Pancreas (tissue), 10 donors: ENCODE measurements at regions not wholly inside any gene's neighbourhood (a gene's known extent, or its start where the extent isn't known, plus 50 kb on each side); places are given as distances from the start of the nearest gene placed in this dataset.

Experiments used
- ATAC-seq, 4 donors: fragments of 200-7000 bp; cut with Tn5 transposase; one replicate each; pipeline versions ENCODE4 v1.8.0 to v1.9.1; 2020; ENCODE audit warnings: mild to moderate bottlenecking in 4 of 4, moderate library complexity in 4 of 4
- DNase-seq, 6 donors: peaks; one replicate each; pipeline ENCODE4 v3.0.0-alpha.2; 2020
- FAIRE-seq: peaks from 2 replicates; lab custom pipeline; 2012; peaks lifted over from hg19 to GRCh38; lab: Jason Lieb, UNC
- H3K27ac ChIP-seq, 4 donors: fragments of 200-600 bp; sonication (generic); 1 replicate in 3 of 4; 2 replicates in 1 of 4; pipeline versions ENCODE4 v1.5.0 to v1.8.0; 2020
- H3K27me3 ChIP-seq, 4 donors: fragments of 200-600 bp; one replicate each; pipeline ENCODE4 v1.8.0; 2021
- H3K36me3 ChIP-seq, 3 donors: fragments of 200-600 bp; sonication (generic) in 1 of 3; one replicate each; pipeline versions ENCODE4 v1.5.0 to v1.8.0; 2020 to 2021
- H3K4me1 ChIP-seq, 3 donors: fragments of 200-600 bp; one replicate each; pipeline ENCODE4 v1.8.0; 2021
- H3K4me3 ChIP-seq, 4 donors: fragments of 200-600 bp; sonication (generic) in 2 of 4; one replicate each; pipeline versions ENCODE4 v1.5.0 to v1.8.0; 2020 to 2021
- H3K9me3 ChIP-seq, 4 donors: fragments of 200-600 bp; one replicate each; pipeline ENCODE4 v1.8.0; 2021
- WGBS, 2 donors: extraction: QIAGEN DNeasy Blood & Tissue Kit; methylation state at CpG; one replicate each; pipeline ENCODE4 v1.1.7; 2013; 5-methylcytosine and 5-hydroxymethylcytosine counted together
- intact Hi-C, 3 donors: fragments of 100-400 bp; cut with DNase I; formaldehyde crosslinking; loops; one replicate each; pipeline versions ENCODE4 v1.11.1 to v1.14.2; 2022
- TF ChIP-seq, protein P1 (sequence below), 4 donors: fragments of 200-600 bp; sonication (generic) in 3 of 4; IDR thresholded peaks; one replicate each; pipeline versions ENCODE4 v1.5.0 to v1.8.0; 2021; ENCODE audit warnings: antibody characterized with exemption in 4 of 4
- donor health status: healthy with polysubstance abuse.
- donor health status: DM: no; HTN: no; CAD: no; lungs with moderate emphysema.
- donor health status: DM: no; HTN: no; CAD: no.
- donor health status: control.
- donor health status: control.
- donor health status: Bipolar disorder and iron deficiency.
- donor health status: DM: yes; HTN: yes; CAD: no.
- donor health status: DM: no; HTN: no; CAD: no.
- donor health status: DM: no; HTN: no; CAD: no.
- donor health status: DM: yes; HTN: yes; CAD: no.

DNA sequence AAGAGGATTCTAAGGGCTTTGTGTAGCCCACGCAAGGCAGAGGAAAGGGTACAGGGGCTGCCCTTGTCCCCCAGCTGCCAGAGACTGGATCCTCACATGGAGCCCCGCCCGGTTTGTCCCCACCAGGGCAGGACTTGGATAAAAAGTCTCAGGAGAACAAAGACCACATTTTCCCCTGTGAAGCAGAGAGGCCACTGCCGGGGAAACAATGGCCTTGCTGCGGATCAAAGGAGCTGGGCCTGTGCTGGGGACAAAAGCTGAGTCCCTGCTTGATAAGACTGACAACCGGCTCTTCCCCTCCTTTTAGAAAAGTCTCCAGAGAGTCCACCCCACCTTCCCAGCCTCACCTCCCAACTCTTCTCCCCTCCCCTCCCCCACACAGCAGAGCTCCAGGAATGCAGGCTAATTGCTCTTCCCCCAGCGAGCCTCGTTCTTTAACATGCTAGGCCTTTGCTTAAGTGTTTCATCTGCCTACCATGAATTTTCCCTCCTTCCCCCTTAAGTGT lies 142.4 kb downstream of the PLPP3 start:
- intact Hi-C loops = no loop called here
- H3K4me3 ChIP-seq = no peak overlapping the region
- no peak for ATAC-seq
- no peak for FAIRE-seq
- H3K27ac ChIP-seq = no peak overlapping the region
- no peaks in the 10 kb centered on the region for H3K27me3 ChIP-seq
- H3K4me1 ChIP-seq = no peaks in the 10 kb centered on the region
- WGBS, 2 donors = 82 to 92% methylated on average over 8 of the region's 8 CpGs
- TF ChIP-seq, protein P1, sequence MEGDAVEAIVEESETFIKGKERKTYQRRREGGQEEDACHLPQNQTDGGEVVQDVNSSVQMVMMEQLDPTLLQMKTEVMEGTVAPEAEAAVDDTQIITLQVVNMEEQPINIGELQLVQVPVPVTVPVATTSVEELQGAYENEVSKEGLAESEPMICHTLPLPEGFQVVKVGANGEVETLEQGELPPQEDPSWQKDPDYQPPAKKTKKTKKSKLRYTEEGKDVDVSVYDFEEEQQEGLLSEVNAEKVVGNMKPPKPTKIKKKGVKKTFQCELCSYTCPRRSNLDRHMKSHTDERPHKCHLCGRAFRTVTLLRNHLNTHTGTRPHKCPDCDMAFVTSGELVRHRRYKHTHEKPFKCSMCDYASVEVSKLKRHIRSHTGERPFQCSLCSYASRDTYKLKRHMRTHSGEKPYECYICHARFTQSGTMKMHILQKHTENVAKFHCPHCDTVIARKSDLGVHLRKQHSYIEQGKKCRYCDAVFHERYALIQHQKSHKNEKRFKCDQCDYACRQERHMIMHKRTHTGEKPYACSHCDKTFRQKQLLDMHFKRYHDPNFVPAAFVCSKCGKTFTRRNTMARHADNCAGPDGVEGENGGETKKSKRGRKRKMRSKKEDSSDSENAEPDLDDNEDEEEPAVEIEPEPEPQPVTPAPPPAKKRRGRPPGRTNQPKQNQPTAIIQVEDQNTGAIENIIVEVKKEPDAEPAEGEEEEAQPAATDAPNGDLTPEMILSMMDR (IDR thresholded peaks at IDR 0.05) = no peak
- no peaks in the 10 kb centered on the region for H3K9me3 ChIP-seq
- DNase-seq = no peak
- H3K36me3 ChIP-seq = no peaks in the 10 kb centered on the region

DNA sequence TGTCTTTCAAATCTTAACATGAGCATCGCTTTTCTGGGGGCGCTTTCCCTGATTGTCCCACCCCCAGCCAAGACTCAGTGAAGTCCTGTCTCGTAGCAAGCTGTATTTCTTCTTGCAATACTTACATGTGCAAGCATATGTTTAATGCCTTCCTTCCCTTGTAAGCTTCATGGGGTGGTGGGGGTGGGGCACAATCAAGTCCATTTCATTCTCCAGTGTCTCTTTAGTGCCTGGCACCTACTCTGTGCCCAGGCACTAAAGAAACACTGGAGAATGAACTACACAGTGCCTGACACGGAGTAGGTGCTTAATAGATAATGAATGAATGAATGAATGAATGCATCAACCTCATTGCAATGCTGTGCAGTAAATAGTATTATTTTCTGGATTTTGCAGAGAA lies 143.1 kb downstream of the PLPP3 start:
- DNase-seq (no peak), FAIRE-seq (no peak), ATAC-seq (no peak)
- Histone ChIP-seq H3K4me1 (no peaks in the 10 kb centered on the region), H3K9me3 (no peaks in the 10 kb centered on the region), H3K27me3 (no peaks in the 10 kb centered on the region), H3K27ac (no peak overlapping the region), H3K36me3 (no peaks in the 10 kb centered on the region), H3K4me3 (no peak overlapping the region)
- TF ChIP-seq, protein P1 (IDR thresholded peaks at IDR 0.05) = no peak
- intact Hi-C loops = no loop called here
- 93 to 96% methylated on average over 4 of the region's 4 CpGs for WGBS, 2 donors

DNA sequence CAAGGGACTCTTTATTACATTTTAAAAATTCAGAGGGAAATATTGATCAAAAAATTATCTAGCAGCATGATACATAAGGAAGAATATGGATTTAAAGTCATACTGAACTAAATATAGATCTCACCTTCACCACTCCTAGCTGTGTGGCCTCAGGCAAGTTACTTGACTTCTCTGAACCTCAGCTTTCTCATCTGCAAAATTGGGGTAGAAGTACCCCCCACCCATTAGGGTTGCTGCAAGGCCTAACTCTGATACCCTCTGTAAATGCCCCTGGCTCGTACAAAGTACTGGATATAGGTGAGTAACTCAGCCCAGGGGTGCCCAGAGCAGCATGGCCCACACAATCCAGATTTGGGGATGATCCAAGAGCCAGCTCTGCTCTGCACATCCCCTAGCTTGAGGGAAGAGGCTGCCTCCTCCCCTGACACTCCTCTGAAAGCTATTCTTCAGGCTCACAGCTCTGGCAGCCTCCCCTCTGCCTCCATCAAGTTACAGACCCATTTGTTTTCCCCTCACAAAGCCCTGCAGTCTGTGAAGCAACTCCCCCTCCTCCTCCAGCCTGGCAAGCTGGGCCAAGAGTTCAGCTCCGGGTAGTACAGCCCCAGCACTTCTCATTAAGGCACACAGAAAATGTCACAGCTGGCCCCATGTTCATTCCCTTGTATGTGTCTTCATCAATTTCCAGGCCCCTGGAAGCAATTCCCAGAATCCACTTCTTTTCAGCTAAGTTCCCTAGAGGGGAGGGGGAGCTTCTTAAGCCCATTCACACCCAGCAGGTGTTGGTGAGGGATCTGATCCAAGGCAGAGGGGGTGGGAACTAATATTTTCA lies 143.7 kb downstream of the PLPP3 start:
- no peaks in the 10 kb centered on the region for H3K27me3 ChIP-seq
- no peak overlapping the region for H3K27ac ChIP-seq
- WGBS, 2 donors = 79% methylated on average over 2 of the region's 2 CpGs
- intact Hi-C loops = no loop called here
- H3K36me3 ChIP-seq = no peaks in the 10 kb centered on the region
- FAIRE-seq (no peak), DNase-seq (no peak), ATAC-seq (no peak)
- TF ChIP-seq, protein P1 (IDR thresholded peaks at IDR 0.05) = no peak
- H3K9me3 ChIP-seq = no peaks in the 10 kb centered on the region
- H3K4me1 ChIP-seq = no peaks in the 10 kb centered on the region
- no peak overlapping the region for H3K4me3 ChIP-seq

DNA sequence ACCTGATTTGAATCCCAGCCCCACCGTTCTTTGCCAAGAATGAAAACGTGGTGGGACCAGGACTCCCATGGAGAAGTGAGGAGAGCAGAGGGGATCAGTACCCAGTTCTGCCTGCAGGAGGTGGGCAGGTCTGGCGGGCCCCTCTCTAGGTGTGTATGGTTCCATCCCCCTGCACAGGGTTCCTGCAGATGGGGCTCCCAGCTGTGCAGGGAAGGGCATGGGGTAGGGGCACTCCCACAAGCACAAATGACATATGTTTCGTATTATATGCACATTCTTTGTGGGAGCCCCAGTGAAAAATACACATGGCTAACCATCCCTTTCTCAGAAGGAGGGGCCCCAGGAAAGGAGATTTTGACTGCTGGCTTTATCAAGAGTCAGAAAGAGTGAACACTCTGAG lies 144.6 kb downstream of the PLPP3 start:
- WGBS, 2 donors = 85 to 86% methylated on average over 4 of the region's 4 CpGs

More for the DNA sequence above, 144.6 kb downstream of the PLPP3 start:
- ATAC-seq (no peak), DNase-seq (no peak), FAIRE-seq (no peak)
- Histone ChIP-seq H3K4me1 (no peaks in the 10 kb centered on the region), H3K4me3 (no peak overlapping the region), H3K36me3 (no peaks in the 10 kb centered on the region), H3K9me3 (no peaks in the 10 kb centered on the region), H3K27ac (no peak overlapping the region), H3K27me3 (no peaks in the 10 kb centered on the region)
- TF ChIP-seq, protein P1 (IDR thresholded peaks at IDR 0.05) = no peak
- intact Hi-C loops = no loop called here
